GM08714 (cell line): ENCODE measurements at regions not wholly inside any gene's neighbourhood (a gene's known extent, or its start where the extent isn't known, plus 50 kb on each side); places are given as distances from the start of the nearest gene placed in this dataset.
"Not testable (repeated sequence)": the region's sequence is repeated elsewhere in the genome, so short reads cannot be mapped to it uniquely, and the experiment has no call there.

ENCODE experiments used
- H3K4me3 ChIP-seq: fragments of 200-500 bp; sonication (Bioruptor generic); 2 replicates; pipeline ENCODE4 v1.5.1; 2014; ENCODE audit warnings: mild to moderate bottlenecking, low read length, inconsistent platforms
- ZNF274 ChIP-seq: IDR thresholded peaks from 2 replicates; pipeline ENCODE4 v1.6.1; 2012; ENCODE audit warnings: mild to moderate bottlenecking, low read depth, low read length

- H3K4me3 ChIP-seq, result no peak overlapping the region
- no peak for TF ChIP-seq ZNF274
These were observed 870.3 kb upstream of the MIR17HG start for GRCh38 chr13:90477216-90477615.

- no peak for TF ChIP-seq ZNF274
- no peak overlapping the region for H3K4me3 ChIP-seq
These were observed 863.6 kb upstream of the MIR17HG start for GRCh38 chr13:90483906-90484305.

DNA sequence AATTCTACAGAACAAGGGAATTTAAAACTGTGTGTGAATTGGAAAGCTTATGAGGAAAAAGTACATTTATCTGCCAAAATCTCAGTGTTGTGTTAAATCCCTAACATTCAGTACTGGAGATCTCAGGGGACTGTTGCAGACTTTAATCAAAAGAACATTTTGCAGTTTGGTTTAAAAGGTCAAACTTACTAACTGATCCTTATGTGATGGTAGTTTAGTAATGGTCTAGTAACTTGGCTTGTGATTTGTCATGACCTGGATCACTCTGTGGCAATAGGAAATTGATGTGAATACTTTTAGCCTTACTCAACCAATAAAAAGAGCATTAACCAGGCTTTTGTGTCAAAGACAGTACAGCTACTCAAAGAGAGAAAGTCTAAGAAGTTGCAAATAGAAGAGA is 862.1 kb upstream of the MIR17HG start:
- TF ChIP-seq ZNF274, result no peak

GRCh38 chr13:90492872-90493271 is 854.6 kb upstream of the MIR17HG start:
- TF ChIP-seq ZNF274, result no peak
- H3K4me3 ChIP-seq, result no peak overlapping the region

More for the DNA sequence above, 862.1 kb upstream of the MIR17HG start:
- H3K4me3 ChIP-seq, result no peak overlapping the region

DNA sequence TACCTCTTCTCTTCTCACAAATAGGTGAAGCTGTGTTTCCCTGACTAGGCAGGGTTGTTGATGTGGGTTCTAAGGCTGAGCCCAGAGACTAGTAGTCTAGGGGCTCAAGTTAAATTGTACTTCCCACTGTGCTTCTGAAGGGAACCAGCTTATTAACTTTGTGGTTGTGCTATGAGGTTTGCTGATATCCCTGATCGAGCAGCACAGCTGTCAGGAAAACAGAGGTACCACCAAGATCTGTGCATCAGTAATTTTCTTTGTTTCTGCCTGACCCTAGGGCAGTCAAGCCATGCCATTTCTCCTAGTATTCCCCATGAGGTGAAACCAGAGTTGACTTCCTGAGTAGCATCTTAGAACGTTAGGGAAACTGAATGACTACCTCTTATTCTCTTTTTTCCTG is 853.8 kb upstream of the MIR17HG start:
- H3K4me3 ChIP-seq, result no peak overlapping the region
- no peak for TF ChIP-seq ZNF274

- H3K4me3 ChIP-seq, result not testable (repeated sequence)
These were observed 852.6 kb upstream of the MIR17HG start for GRCh38 chr13:90494849-90495248.

DNA sequence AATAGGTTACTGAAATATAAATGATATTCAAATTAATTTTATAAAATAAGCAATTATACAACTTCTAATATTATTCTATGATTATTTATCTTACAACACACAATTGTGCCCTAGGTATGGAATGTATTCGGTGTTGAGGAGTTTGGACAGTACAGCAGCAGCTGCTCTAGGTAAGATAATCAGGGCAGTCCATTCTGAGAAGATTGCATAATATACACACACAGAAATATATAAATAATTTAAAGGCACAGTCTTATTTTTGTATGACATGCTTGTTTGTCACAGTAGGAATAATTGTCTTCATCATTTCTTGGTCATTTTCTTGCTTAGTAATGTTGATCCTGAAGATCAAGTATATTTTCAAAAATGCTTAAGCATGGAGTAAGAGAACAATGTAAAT is 849.4 kb upstream of the MIR17HG start:
- TF ChIP-seq ZNF274, result no peak

GRCh38 chr13:90498816-90499215 is 848.7 kb upstream of the MIR17HG start:
- TF ChIP-seq ZNF274, result no peak
- no peak overlapping the region for H3K4me3 ChIP-seq

More for the DNA sequence above, 849.4 kb upstream of the MIR17HG start:
- no peak overlapping the region for H3K4me3 ChIP-seq

DNA sequence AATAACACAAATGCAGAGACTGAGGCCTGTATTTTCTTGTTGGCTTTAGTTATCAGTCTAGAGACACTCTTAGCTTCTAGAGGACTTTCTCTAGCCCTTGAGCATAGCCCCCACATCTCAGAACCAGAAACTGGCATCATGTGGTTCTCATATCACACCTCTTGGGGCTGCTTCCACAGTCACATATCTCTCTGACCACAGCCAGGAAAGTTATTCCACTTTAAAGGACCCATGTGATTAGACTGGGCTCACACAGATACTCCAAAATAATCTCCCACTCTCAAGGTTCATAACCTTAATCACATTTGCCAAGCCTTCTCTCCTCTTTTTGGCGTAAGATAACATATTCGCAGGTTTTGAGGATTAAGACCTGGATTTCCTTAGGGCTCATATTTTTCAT is 846.9 kb upstream of the MIR17HG start:
- no peak overlapping the region for H3K4me3 ChIP-seq
- TF ChIP-seq ZNF274, result no peak

GRCh38 chr13:90502153-90502552 is 845.3 kb upstream of the MIR17HG start:
- no peak for TF ChIP-seq ZNF274
- no peak overlapping the region for H3K4me3 ChIP-seq

DNA sequence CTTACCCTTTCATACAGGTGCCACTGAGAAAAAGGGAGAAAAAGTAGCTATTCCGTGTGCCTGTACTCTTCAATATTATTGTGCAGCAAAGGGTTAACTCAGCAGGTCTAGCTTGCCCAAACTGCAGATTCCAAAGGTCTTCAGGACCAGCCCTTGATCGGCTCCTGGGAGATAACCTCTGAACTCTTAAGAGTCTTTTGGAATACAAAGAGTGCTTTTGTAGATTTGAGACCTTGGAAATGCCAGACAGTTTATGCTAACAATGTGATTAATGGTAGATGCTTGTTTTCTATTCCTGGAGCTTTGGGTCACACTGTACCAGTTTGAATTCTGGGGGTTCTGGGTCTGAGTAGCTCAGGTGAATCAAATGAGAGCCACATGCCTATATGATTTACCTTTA is 844.7 kb upstream of the MIR17HG start:
- H3K4me3 ChIP-seq, result no peak overlapping the region
- TF ChIP-seq ZNF274, result no peak

GRCh38 chr13:90510319-90510718 is 837.2 kb upstream of the MIR17HG start:
- no peak overlapping the region for H3K4me3 ChIP-seq
- TF ChIP-seq ZNF274, result no peak

- TF ChIP-seq ZNF274, result no peak
- no peak overlapping the region for H3K4me3 ChIP-seq
These were observed 835.6 kb upstream of the MIR17HG start for GRCh38 chr13:90511903-90512302.

- H3K4me3 ChIP-seq, result not testable (repeated sequence)
These were observed 832.8 kb upstream of the MIR17HG start for GRCh38 chr13:90514712-90515111.

DNA sequence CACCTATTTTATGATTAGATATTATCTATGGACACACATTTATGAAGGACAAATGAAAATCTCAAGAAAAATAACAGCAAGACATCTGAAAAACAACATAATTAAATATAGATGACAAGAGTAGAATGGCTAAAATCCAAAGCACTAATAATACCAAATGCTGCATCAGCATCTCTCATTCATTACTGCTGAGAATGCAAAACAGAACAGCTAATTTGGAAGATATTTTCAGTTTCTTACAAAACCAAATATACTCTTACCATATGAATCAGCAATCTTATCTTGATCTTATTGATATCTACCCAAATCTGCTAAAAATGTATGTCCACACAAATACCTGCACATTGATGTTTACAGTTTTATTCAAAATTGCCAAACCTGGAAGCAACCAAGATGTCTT is 829.1 kb upstream of the MIR17HG start:
- no peak overlapping the region for H3K4me3 ChIP-seq
- no peak for TF ChIP-seq ZNF274

DNA sequence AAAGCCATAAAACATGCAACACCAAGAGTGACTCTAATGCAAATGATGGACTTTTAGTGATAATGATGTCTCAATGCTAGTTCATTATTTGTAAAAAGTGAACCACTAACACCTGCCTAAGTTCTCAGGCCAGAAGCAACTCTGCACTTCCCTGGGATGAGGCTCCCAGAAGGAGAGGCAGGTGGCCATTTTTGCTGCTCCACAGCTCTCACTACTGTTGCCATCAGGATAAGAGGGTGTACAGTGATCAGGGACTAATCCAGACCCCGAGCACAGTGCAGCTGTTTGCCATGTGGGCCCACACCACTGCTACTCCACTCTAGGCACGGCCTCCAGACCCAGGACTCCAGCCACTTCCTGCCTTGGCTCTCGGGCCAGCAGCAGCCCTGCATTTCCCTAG is 828.3 kb upstream of the MIR17HG start:
- no peak for TF ChIP-seq ZNF274
- H3K4me3 ChIP-seq, result no peak overlapping the region

GRCh38 chr13:90526711-90527110 is 820.8 kb upstream of the MIR17HG start:
- no peak for TF ChIP-seq ZNF274
- no peak overlapping the region for H3K4me3 ChIP-seq
